RWPE2 (cell line): ENCODE measurements at regions not wholly inside any gene's neighbourhood (a gene's known extent, or its start where the extent isn't known, plus 50 kb on each side); places are given as distances from the start of the nearest gene placed in this dataset.

ENCODE experiments used
- ATAC-seq: fragments of 200-7000 bp; cut with Tn5 transposase; 3 replicates; pipeline ENCODE4 v1.9.1; 2021; ENCODE audit warnings: low read depth
- DNase-seq: peaks from one replicate; pipeline ENCODE4 v3.0.0-alpha.2; 2020; ENCODE audit warnings: low spot score
- H3K27ac ChIP-seq: fragments of 450-650 bp; 2 replicates; pipeline ENCODE4 v1.5.1; 2017; ENCODE audit warnings: mild to moderate bottlenecking; ENCODE audit not compliant: poor library complexity, severe bottlenecking
- H3K27me3 ChIP-seq: fragments of 250-450 bp; sonication (Bioruptor Pico); 2 replicates; pipeline ENCODE4 v1.5.1; 2021; ENCODE audit warnings: mild to moderate bottlenecking, moderate library complexity; ENCODE audit not compliant: insufficient read depth, poor library complexity, severe bottlenecking
- H3K36me3 ChIP-seq: fragments of 250-450 bp; sonication (Bioruptor Pico); 2 replicates; pipeline ENCODE4 v1.5.1; 2020; ENCODE audit warnings: low read depth, mild to moderate bottlenecking, moderate library complexity
- H3K4me1 ChIP-seq: fragments of 250-450 bp; sonication (Bioruptor Pico); 2 replicates; pipeline ENCODE4 v1.5.1; 2021; ENCODE audit warnings: mild to moderate bottlenecking, moderate library complexity; ENCODE audit not compliant: insufficient read depth, poor library complexity, severe bottlenecking
- H3K4me3 ChIP-seq: fragments of 250-450 bp; sonication (Bioruptor Pico); 2 replicates; pipeline ENCODE4 v1.5.1; 2021; ENCODE audit warnings: mild to moderate bottlenecking, moderate library complexity; ENCODE audit not compliant: severe bottlenecking
- H3K9me3 ChIP-seq: fragments of 250-450 bp; sonication (Bioruptor Pico); 2 replicates; pipeline ENCODE4 v1.5.1; 2021; ENCODE audit warnings: mild to moderate bottlenecking, moderate library complexity; ENCODE audit not compliant: severe bottlenecking
- TF ChIP-seq, protein P1 (sequence below): fragments of 450-650 bp; IDR thresholded peaks from one replicate; pipeline ENCODE4 v1.5.1; 2017; ENCODE audit warnings: mild to moderate bottlenecking, moderate library complexity; ENCODE audit not compliant: poor library complexity, severe bottlenecking

DNA sequence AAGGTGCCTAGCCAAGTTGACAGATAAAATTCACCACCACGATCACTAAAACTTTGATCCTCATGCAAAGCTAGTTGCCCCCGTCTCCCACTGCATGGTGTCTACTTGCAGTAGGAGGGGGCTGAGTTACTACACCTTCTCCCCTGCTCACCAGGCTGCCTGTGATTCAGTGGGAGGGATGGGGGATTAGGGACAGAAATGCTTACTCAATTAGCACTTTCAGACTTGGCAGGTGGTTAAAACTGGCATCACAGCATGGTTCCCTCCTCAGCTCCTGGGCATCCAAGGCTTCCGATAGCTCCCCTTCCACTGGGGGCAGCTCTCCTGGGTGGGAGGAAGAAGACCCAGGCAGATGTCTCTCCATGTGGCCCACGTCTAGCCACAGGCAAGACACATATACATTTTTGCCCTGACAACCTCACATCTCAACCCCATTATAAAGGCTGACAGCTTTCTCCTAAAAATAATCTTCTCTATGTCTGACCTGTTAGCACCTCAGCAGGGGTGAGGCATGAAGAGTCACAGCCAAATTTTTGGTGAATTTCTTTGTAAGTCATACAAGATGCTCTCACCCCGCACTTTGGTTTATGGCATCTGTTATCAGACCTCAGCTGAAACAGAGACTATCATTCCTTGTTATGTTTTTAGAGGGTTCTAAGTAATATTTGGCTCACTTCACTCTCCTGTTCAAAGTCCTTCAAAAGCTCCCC is 369.0 kb downstream of the SV2B start:
- no peak for ATAC-seq
- H3K9me3 ChIP-seq: no peaks in the 10 kb centered on the region
- peaks cover 12% of the 10 kb centered on the region for H3K4me1 ChIP-seq
- TF ChIP-seq, protein P1, sequence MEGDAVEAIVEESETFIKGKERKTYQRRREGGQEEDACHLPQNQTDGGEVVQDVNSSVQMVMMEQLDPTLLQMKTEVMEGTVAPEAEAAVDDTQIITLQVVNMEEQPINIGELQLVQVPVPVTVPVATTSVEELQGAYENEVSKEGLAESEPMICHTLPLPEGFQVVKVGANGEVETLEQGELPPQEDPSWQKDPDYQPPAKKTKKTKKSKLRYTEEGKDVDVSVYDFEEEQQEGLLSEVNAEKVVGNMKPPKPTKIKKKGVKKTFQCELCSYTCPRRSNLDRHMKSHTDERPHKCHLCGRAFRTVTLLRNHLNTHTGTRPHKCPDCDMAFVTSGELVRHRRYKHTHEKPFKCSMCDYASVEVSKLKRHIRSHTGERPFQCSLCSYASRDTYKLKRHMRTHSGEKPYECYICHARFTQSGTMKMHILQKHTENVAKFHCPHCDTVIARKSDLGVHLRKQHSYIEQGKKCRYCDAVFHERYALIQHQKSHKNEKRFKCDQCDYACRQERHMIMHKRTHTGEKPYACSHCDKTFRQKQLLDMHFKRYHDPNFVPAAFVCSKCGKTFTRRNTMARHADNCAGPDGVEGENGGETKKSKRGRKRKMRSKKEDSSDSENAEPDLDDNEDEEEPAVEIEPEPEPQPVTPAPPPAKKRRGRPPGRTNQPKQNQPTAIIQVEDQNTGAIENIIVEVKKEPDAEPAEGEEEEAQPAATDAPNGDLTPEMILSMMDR: no peak
- H3K36me3 ChIP-seq: no peaks in the 10 kb centered on the region
- no peaks in the 10 kb centered on the region for H3K27me3 ChIP-seq
- H3K4me3 ChIP-seq: no peak overlapping the region
- no peak overlapping the region for H3K27ac ChIP-seq
- no peak for DNase-seq

DNA sequence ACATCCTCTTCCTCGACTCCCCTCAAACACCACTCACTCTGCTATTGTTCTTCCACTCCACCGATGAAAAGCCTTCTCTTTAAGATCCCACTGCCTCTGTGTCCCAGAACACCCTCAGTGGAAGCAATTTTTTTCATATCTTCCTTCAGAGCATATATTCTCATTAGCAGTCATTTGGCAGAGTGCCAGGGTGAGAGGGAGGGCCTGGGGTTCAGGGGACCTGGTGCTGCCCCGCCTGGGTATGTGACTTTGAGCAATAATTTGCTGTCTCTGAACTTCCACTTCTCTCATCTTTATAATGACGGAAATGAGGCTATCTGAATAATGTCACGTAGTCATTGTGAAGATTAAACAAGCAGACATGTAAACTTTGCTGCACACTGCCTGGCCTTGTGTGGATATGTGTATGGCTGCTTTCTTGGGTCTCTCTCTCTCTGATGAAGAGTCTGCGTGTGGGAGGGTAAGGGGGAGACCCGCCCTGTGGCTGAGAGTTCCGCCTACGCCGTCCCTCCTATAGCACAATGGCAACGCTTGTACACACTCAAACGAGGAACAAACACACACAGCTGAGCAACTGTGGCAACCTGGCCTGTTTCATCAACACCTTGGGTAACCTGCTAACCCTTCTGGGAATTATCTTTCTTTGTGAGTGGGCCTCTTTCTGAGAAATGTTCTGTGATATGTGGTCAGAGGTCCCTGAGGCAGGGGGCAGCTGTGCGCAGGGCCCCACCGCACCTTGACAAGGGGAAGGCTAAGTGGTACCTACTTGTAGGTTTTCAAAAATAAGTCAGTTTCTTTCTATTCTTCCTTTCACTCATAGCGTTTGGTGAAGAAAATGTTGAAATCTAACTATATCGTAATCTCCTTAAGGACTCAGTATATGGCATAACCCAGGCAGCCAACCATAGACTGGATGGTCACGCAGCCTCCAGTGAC is 369.8 kb downstream of the SV2B start:
- Histone ChIP-seq H3K9me3 (no peaks in the 10 kb centered on the region), H3K27me3 (no peaks in the 10 kb centered on the region), H3K4me3 (no peak overlapping the region), H3K27ac (no peak overlapping the region), H3K4me1 (peaks cover 12% of the 10 kb centered on the region), H3K36me3 (no peaks in the 10 kb centered on the region)
- ATAC-seq (no peak), DNase-seq (no peak)
- TF ChIP-seq, protein P1: no peak

DNA sequence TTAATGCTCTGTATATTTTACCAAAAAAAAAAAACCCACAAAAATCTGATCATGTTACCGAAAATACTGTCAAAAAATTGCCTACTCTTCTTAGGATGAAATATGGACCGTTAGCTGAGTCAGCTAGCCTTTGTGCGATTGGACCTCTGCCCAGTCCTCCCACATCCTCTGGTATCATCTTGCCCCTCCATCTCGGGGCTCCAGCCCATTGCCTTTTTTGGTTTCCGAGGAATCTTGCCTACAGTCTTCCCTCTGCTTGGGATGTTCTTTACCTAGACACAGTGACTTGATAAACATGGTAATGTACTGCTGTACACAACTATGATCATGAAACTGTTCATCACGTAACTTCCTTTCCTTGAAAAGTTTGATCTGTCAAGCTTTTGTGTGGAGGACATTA is 371.4 kb downstream of the SV2B start:
- TF ChIP-seq, protein P1: no peak
- Histone ChIP-seq H3K9me3 (no peaks in the 10 kb centered on the region), H3K36me3 (no peaks in the 10 kb centered on the region), H3K4me3 (no peak overlapping the region), H3K4me1 (peaks cover 4% of the 10 kb centered on the region), H3K27ac (no peak overlapping the region), H3K27me3 (no peaks in the 10 kb centered on the region)
- ATAC-seq: no peak
- DNase-seq: no peak

DNA sequence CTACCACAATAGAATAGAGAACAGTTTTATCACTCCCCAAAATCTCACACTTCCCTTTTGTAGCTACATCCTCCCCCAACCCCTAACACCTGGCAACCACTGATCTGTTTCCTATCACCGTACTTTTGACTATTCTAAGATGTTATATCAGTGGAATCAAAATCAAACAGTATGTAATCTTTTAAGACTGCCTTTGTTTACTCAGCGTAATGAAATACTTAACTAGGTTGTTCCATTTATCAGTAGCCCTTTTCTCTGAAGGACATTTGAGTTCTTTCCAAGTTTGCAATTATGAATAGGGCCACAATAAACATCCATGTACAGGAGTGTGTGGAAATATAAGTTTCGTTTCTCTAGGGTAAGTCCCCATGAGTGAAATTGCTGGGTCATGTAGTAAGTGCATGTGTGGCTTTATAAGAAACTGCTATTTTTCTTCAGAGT is 372.3 kb downstream of the SV2B start:
- Histone ChIP-seq H3K36me3 (no peaks in the 10 kb centered on the region), H3K27me3 (no peaks in the 10 kb centered on the region), H3K4me1 (peaks cover 4% of the 10 kb centered on the region), H3K27ac (no peak overlapping the region), H3K9me3 (no peaks in the 10 kb centered on the region), H3K4me3 (no peak overlapping the region)
- no peak for DNase-seq
- TF ChIP-seq, protein P1: no peak
- peak; percentile 24; the same call in 2 of the 3 replicates for ATAC-seq
